D341Med (cell line): ENCODE measurements at regions not wholly inside any gene's neighbourhood (a gene's known extent, or its start where the extent isn't known, plus 50 kb on each side); places are given as distances from the start of the nearest gene placed in this dataset.
"Not testable (repeated sequence)": the region's sequence is repeated elsewhere in the genome, so short reads cannot be mapped to it uniquely, and the experiment has no call there.

ENCODE experiments used
- DNase-seq: peaks from one replicate; pipeline ENCODE4 v3.0.0; 2012; ENCODE audit warnings: low spot score

GRCh38 chr6:86476311-86476710 lies 461.0 kb upstream of the HTR1E start:
- no peak for DNase-seq

DNA sequence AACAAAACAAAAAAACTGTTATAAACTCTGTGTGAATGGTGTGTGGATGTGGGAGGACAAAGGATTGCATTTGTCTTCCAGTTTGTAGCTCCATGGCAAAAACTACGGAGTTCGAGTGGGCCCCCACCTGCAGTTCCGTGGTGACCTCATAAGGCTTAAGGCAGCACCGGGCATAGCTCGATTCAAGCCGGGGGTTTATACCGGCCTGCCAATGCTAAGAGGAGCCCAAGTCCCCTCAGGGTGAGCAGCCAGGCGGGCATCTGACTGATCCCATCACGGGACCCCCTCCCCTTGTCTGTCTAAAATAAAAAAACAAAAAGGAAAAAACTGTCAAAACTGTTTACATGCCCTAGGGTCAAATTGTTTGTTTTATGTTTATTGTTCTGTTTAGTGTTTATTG lies 463.2 kb upstream of the HTR1E start:
- DNase-seq: no peak

DNA sequence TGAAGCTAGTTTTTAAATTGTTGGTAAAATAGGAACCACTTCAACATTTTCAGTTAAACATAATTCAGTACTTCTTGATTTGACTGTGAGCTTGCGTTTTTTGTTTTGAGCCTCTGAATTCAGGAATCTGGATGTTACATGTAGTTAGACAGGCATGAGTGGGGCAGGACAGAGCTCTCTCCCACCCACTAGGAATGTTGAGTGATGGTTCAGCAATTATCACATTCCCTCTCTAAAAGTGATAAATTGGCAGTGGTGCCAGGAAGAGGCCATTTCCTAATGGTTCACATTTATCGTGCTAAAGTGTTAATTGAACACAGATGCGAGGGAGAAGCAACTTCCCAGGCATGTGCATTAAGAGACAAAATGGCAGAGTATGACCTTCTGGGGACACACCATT lies 465.5 kb upstream of the HTR1E start:
- no peak for DNase-seq

DNA sequence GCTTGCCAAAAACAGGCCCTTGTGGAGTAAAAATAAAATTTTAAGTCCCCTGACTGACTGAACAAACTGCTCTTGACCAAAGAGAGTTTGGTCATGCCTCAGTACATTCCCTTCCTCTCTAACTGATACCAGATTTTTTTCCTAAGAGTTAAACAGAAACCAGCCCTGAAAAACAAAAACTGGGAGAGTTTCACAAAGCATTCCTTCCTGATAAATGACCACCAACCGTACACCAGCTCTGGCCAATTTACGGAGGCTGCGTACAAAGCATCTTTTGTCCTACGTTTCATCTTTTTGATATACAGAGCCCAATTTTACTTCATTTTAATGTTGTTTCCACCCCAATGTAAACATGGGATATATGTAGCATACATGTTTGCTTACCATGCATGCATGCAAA lies 477.4 kb upstream of the HTR1E start:
- DNase-seq: no peak

DNA sequence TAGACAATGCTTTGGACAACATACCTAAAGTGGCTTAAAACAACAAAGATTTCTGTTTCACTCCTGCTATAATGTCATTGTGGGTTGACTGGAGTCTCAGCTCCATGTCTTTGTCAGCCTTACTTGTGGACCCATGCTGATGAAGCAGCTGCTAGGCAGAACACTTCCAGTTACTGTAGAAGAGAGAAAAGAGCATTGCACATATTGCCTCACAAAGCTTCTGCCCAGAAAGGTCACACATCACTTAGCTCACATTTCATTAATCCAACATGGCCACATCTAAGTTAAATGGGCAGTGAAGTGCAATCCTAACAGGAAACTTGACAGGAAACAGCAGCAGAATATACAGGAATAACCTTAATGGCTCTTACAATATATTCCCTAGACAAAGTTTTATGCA lies 480.5 kb upstream of the HTR1E start:
- DNase-seq: no peak

DNA sequence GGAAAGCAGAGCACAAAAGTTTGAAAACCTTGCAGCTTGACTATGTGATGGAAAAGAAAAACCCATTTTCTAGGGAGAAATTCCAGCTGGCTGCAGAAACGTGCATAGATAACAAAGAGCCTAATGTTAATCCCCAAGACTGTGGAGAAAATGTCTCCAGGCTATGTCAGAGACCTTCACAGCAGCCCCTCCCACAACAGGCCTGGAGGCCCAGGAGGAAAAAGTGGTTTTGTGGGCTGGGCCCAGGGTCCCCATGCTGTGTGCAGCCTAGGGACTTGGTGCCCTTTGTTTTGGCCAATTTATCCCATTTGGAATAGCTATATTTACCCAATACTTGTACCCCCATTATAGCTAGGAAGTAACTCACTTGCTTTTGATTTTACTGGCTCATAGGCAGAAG lies 484.1 kb upstream of the HTR1E start:
- no peak for DNase-seq

- no peak for DNase-seq
These were observed 488.9 kb upstream of the HTR1E start for GRCh38 chr6:86448398-86448797.

DNA sequence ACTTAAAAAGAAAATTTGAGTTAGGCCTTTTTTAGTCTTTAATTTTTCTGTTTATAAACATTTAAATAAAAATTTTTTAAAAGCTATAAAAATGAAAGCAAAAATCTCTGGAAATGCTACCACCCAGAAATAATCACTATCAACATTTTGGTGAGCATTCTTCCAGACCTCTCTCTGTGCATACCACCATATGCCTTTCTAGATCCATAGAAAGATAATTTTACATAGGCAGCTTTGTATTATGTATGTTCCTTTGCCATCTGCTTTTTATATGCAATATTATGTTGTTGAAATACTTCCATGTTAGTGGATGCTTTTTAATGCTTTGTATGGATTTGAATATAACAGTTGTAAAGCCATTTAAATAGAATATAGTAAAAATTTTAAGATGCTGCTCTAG lies 496.7 kb upstream of the HTR1E start:
- no peak for DNase-seq

DNA sequence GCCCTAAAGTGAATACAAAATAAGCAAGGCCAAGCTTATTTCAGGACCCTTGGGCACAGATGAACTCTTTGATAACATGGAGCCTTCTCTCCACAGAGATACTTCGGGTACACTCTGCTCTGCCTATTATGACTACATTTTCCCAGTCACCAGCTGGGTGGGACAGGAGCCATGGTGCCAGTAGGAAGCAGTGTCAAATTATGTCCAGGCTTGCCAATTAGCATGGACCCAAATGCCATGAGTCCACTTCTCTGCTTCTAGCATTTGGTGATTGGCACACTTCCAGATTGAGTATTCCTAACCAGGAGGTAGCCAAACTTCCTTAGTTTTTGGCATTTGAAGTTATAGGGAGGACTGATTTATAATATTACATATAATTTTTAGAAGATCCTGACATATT lies 513.8 kb upstream of the HTR1E start:
- no peak for DNase-seq

DNA sequence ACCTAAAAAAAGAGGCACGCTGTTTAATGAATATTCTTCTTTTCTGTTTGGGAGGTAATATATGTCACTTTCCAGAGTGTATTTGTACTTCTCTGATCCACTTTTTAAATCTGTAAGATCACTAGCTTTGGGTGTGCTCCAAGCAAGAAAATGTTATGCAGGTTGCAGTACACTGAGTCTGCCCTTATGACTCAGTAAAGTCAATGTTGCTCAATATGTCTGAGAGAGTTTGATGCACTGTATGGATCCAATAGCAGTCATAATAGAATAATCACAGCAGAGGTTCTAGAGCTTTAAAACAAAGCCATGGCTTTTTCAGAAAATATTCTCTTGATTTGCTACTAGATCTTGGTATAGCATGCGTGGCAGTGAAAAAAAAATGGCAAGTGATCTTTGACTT lies 525.3 kb upstream of the HTR1E start:
- DNase-seq: no peak

DNA sequence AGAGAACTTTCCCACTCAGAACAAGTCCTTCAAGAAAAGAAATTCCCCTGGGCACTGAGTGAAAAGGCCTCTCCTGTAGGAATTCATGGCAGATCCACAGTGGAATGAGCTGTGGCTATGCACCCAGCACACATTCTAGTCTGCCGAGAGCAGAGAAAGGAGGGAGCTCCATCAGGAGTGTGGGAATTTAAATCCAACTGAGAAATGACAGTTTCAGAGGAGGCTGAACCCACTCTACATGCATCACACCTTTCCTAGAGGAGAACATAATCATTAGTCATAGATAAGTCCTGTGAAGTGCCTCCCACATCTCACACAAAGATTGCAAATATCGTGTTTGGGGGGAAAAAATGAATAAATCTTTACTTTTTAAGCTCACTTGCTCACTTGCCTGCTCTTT lies 530.2 kb upstream of the HTR1E start:
- no peak for DNase-seq

DNA sequence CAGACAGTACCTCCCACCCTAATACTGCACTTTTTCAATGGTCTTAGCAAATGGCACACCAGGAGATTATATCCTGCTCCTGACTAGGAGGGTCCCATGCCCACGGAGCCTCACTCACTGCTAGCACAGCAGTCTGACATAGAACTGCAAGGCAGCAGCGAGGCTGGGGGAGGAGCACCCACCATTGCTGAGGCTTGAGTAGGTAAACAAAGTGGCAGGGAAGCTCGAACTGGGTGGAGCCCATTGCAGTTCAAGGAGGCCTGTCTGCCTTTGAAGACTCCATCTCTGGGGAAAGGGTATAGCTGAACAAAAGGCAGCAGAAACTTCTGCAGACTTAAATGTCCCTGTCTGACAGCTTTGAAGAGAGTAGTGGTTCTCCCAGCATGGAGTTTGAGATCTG lies 544.5 kb upstream of the HTR1E start:
- not testable (repeated sequence) for DNase-seq

- no peak for DNase-seq
These were observed 556.7 kb upstream of the HTR1E start for GRCh38 chr6:86380571-86381125.

- no peak for DNase-seq
These were observed 579.5 kb upstream of the HTR1E start for GRCh38 chr6:86357877-86358276.

DNA sequence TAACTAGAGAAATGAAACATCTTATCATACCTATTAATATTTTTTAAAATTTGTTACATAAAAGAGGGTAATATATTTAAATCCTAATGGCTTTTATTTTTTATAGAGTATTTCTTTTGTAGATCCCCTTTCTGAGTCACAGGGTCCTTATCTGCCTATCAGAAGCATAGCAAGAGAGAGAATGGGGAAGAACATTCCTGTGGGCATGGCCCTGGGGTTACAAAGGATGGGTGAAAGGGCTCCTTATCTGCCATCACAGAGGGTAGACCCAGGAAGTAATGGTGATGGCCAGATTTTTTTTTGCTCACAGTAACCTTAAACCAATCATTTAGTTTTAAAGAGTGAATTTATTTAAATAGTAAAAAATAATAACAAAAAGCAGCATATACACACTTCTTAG lies 582.1 kb upstream of the HTR1E start:
- DNase-seq: no peak

GRCh38 chr6:86331919-86332318 lies 605.4 kb upstream of the HTR1E start:
- no peak for DNase-seq

DNA sequence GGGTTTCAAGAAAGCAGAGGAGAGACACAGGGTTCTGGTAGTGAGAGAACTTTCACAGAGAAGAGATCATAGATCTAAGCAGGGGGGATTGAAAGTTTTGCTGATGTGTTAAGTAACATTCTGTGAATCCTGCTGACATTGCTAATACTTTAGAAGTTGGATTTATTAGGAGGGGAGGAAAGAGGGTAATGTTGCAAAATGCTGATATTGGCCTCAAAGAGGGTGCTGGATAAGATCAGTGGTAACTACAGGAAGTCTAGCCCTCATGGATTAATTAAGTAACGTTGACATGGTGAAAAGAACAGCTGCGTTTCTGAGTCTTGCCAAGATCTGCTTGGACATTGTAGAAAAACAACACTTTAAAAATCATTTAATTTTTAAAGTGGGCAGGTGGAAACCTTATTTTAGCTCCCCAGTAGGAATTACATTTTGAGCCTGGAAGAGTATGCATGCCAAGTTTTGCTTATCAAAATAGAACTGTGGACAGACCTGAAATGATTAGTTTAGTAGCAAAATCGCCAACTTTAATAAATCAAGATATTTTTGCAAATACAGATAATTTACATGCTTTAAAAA lies 606.0 kb upstream of the HTR1E start:
- no peak for DNase-seq

DNA sequence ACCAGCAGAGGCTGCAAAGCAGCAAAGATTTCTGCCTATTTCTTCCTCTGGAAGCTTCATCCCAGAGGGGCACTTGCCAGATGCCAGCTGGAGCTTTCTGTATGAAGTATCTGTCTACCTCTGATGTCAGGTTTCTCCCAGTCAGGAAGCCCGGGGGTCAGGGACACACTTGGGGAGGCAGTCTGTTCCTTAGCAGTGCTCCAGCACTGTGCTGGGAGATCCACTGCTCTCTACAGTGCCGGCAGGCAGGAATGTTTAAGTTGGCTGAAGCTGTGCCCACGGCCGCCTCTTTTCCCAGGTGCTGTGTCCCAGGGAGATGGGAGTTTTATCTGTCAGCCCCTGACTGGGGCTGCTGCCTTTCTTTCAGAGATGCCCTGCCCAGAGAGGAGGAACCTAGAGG lies 631.1 kb upstream of the HTR1E start:
- DNase-seq: no peak

DNA sequence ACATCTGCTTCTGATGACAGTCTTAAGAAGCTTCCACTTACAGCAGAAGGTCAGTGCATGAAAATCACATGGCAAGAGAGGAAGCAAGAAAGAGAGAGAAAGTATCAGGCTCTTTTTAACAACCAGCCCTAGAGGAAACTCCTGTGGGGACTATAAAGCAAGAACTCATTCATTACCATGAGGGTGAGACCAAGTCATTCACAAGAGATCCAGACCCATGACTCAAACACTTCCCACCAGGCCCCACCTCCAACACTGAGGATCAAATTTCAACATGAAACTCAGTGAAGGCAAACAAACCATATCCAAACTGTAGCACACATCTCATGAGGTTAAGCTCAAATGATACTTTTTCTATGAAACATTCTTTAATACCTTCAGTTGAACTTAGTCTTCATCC lies 643.2 kb upstream of the SYNCRIP start:
- DNase-seq: no peak

DNA sequence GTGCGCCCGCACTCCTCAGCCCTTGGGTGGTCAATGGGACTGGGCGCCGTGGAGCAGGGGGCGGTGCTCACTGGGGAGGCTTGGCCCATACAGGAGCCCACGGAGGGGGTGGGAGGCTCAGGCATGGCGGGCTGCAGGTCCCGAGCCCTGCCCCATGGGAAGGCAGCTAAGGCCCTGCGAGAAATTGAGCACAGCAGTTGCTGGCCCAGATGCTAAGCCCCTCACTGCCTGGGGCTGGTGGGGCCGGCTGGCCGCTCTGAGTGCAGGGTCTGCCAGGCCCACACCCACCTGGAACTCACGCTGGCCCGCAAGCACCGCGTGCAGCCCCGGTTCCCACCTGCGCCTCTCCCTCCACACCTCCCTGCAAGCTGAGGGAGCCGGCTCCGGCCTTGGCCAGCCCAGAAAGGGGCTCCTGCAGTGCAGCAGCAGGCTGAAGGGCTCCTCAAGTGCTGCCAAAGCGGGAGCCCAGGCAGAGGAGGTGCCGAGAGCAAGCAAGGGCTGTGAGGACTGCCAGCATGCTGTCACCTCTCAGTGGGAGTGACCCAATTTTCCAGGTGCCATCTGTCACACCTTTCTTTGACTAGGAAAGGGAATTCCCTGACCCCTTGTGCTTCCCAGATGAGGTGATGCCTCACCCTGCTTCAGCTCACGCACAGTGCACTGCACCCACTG lies 642.3 kb upstream of the SYNCRIP start:
- not testable (repeated sequence) for DNase-seq

DNA sequence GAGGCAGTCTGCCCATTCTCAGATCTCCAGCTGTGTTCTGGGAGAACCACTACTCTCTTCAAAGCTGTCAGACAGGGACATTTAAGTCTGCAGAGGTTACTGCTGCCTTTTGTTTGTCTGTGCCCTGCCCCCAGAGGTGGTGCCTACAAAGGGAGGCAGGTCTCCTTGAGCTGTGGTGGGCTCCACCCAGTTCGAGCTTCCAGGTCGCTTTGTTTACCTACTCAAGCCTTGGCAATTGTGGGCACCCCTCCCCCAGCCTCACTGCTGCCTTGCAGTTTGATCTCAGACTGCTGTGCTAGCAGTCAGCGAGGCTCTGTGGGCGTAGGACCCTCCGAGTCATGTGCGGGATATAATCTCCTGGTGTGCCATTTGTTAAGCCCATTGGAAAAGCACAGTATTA lies 640.9 kb upstream of the SYNCRIP start:
- not testable (repeated sequence) for DNase-seq

DNA sequence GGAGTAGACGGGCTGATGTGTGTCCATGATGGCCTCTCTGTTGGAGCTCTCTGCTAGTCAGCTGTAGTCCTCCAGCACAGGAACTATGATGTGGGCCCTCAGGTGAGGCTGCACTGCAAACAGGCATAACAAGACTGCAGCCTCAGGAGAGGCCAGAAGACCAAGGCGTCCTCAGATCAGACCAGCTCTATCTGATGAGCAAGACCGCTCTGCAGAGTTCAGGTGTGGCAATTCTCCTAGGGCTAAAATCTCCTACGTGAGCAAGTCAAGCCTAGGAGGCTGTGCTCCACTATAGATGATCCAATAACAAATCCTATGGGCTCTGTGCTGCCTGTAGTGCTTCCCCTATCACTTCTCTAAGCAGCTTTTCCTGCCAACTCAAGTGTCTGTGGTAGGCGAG lies 633.4 kb upstream of the SYNCRIP start:
- no peak for DNase-seq

DNA sequence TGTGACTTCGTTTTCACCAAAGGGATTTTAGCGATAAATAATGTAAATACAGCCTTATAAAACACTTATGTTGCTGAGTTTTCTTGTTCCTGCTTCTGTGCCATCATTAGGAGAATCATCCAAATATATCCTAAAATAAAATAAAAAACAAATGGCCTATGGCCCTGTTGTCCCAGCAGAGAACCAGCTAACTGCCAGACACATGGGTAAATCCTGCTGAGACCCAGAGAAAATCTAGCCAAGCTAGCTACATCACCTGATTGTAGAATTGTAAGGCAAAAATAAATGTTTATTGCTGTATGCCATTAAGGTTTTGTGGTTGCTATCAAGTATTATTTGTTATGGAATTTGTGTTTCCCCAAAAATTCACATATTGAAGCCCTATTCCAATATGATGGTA lies 631.2 kb upstream of the SYNCRIP start:
- DNase-seq: no peak

GRCh38 chr6:86256615-86257187 lies 614.0 kb upstream of the SYNCRIP start:
- no peak for DNase-seq
